ENCODE measurements at regions not wholly inside any gene's neighbourhood (a gene's known extent, or its start where the extent isn't known, plus 50 kb on each side); places are given as distances from the start of the nearest gene placed in this dataset.
A peak's percentile ranks its signal among the peaks of the same experiment; 100 is the strongest.

DNA sequence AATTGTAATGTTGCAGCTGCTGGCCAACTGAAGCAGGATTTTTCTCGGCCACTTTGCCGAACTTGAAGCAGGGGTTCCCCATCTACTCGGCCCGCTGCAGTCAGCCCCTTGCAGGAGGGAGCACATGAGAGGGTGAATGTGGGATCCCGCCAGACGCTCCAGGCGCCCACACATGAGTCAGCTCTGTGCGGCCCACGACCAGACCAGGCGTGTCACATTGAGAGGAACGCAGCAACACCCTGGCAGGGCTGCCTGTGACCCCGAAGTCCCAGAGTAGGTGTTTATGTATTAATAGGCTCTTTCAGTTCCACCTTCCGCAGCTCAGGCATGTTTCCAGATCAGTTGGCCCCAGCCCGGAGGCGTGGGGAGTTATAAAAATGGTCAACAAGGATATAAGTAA, 344.7 kb upstream of the PABPC4L start:
- Histone ChIP-seq H3K9me2 (ENCODE audit: insufficient read depth) (no peaks in the 10 kb centered on the region), H3K27me3 (ENCODE audit: insufficient read depth, low read length) (no peaks in the 10 kb centered on the region), H3K9ac (ENCODE audit: low read length) (no peak overlapping the region), H3K36me3 (ENCODE audit: control insufficient read depth in 1 of 2, insufficient read depth in 2 of 2, low read length in 2 of 2) (no peaks in the 10 kb centered on the region), H3K79me2 (ENCODE audit: insufficient read depth, low read length) (no peaks in the 10 kb centered on the region), H3K9me3 (ENCODE audit: control insufficient read depth in 1 of 2, insufficient read depth in 1 of 2, low read depth in 1 of 2, low read length in 2 of 2) (peaks cover 0 to 7% of the 10 kb centered on the region in 2 experiments; a peak in 1 of 4 replicates), H3K27ac (ENCODE audit: low read depth, low read length) (no peak overlapping the region), H3K4me3 (replicated peaks in 1 of 2; ENCODE audit: low read depth in 1 of 2, low read length in 2 of 2) (no peak overlapping the region), H3K4me2 (ENCODE audit: low read length) (no peak overlapping the region), H2AFZ (ENCODE audit: low read depth, low read length, poor library complexity, severe bottlenecking) (no peak overlapping the region), H3K4me1 (ENCODE audit: control insufficient read depth in 1 of 2, insufficient read depth in 2 of 2, low read length in 2 of 2) (peaks cover 0 to 7% of the 10 kb centered on the region in 2 experiments; a peak in 2 of 4 replicates), H4K20me1 (ENCODE audit: insufficient read depth) (no peaks in the 10 kb centered on the region)
- ChIA-PET POLR2A (no interaction called here), CTCF (no interaction called here), RAD21 (ENCODE audit: low non-redundant PET in 1 of 2, low total read pairs in 2 of 2, uncharacterized antibody in 2 of 2, unreplicated experiment in 2 of 2) (no interaction called here)
- ATAC-seq: no peak
- TF ChIP-seq EZH2phosphoT487 (IDR thresholded peaks at IDR 0.05; ENCODE audit: borderline replicate concordance): no peak
- TF ChIP-seq CEBPB (IDR thresholded peaks at IDR 0.05; ENCODE audit: low read depth): no peak
- TF ChIP-seq MAX (IDR thresholded peaks at IDR 0.05): no peak
- no peak for TF ChIP-seq CBX3 (IDR thresholded peaks at IDR 0.05; ENCODE audit: low read depth)
- no peak for TF ChIP-seq POLR2AphosphoS5 (IDR thresholded peaks at IDR 0.05; ENCODE audit: low read depth, low read length)
- TF ChIP-seq SRF (IDR thresholded peaks at IDR 0.05; ENCODE audit: low read depth): no peak
- no peak for TF ChIP-seq RAD21 (IDR thresholded peaks at IDR 0.05; ENCODE audit: low read depth)
- TF ChIP-seq EGR1 (IDR thresholded peaks at IDR 0.05; ENCODE audit: low read depth): no peak
- TF ChIP-seq YY1 (IDR thresholded peaks at IDR 0.05; ENCODE audit: extremely low read depth, insufficient replicate concordance, low read depth, low read length): no peak
- BruUV-seq (replicated peaks): no TSS peak
- intact Hi-C loops (cut with micrococcal nuclease): no loop called here
- no peak for DNase-seq (ENCODE audit: low read depth, low spot score)

GRCh38 chr4:134544303-134544770, 342.7 kb upstream of the PABPC4L start:
- no peaks in the 10 kb centered on the region for H3K27me3 ChIP-seq (ENCODE audit: insufficient read depth, low read length)
- TF ChIP-seq SRF (IDR thresholded peaks at IDR 0.05; ENCODE audit: low read depth): no peak
- TF ChIP-seq CTCF (IDR thresholded peaks at IDR 0.05 in 2 of 3, conservative IDR thresholded peaks at IDR 0.05 in 1 of 3; ENCODE audit: borderline replicate concordance in 1 of 3, insufficient read depth in 1 of 3, low read depth in 2 of 3, low read length in 2 of 3): no peak
- no peak for TF ChIP-seq JUND (IDR thresholded peaks at IDR 0.05)
- no peak for TF ChIP-seq ZNF274 (IDR thresholded peaks at IDR 0.05; ENCODE audit: low read depth, low read length)
- TF ChIP-seq YY1 (IDR thresholded peaks at IDR 0.05; ENCODE audit: extremely low read depth, insufficient replicate concordance, low read depth, low read length): no peak
- no peak for TF ChIP-seq MAX (IDR thresholded peaks at IDR 0.05)
- TF ChIP-seq, protein P1, sequence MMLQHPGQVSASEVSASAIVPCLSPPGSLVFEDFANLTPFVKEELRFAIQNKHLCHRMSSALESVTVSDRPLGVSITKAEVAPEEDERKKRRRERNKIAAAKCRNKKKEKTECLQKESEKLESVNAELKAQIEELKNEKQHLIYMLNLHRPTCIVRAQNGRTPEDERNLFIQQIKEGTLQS (IDR thresholded peaks at IDR 0.05): no peak
- TF ChIP-seq FOSL1 (IDR thresholded peaks at IDR 0.05; ENCODE audit: low read depth): no peak
- TF ChIP-seq RAD21 (IDR thresholded peaks at IDR 0.05; ENCODE audit: low read depth): no peak
- TF ChIP-seq POLR2AphosphoS5 (IDR thresholded peaks at IDR 0.05; ENCODE audit: low read depth, low read length): no peak
- no peak overlapping the region for H3K4me3 ChIP-seq (replicated peaks in 1 of 2; ENCODE audit: low read depth in 1 of 2, low read length in 2 of 2)
- ChIA-PET CTCF (no interaction called here), POLR2A (no interaction called here), RAD21 (ENCODE audit: low non-redundant PET in 1 of 2, low total read pairs in 2 of 2, uncharacterized antibody in 2 of 2, unreplicated experiment in 2 of 2) (no interaction called here)
- no peaks in the 10 kb centered on the region for H3K79me2 ChIP-seq (ENCODE audit: insufficient read depth, low read length)
- H3K27ac ChIP-seq (ENCODE audit: low read depth, low read length): no peak overlapping the region
- no TSS peak for BruUV-seq (replicated peaks)
- H4K20me1 ChIP-seq (ENCODE audit: insufficient read depth): no peaks in the 10 kb centered on the region
- ATAC-seq: no peak
- H3K4me1 ChIP-seq (ENCODE audit: control insufficient read depth in 1 of 2, insufficient read depth in 2 of 2, low read length in 2 of 2): peaks cover 0 to 7% of the 10 kb centered on the region in 2 experiments; a peak in 2 of 4 replicates
- no peaks in the 10 kb centered on the region for H3K36me3 ChIP-seq (ENCODE audit: control insufficient read depth in 1 of 2, insufficient read depth in 2 of 2, low read length in 2 of 2)
- no peak overlapping the region for H3K9ac ChIP-seq (ENCODE audit: low read length)
- peak overlapping the region; percentile 72 for H2AFZ ChIP-seq (ENCODE audit: low read depth, low read length, poor library complexity, severe bottlenecking)
- peak; percentile 23 for DNase-seq (ENCODE audit: low read depth, low spot score)
- no peaks in the 10 kb centered on the region for H3K9me2 ChIP-seq (ENCODE audit: insufficient read depth)
- H3K4me2 ChIP-seq (ENCODE audit: low read length): peak overlapping the region; percentile 8
- intact Hi-C loops (cut with micrococcal nuclease): no loop called here
- peaks cover 0 to 7% of the 10 kb centered on the region in 2 experiments; a peak in 1 of 4 replicates for H3K9me3 ChIP-seq (ENCODE audit: control insufficient read depth in 1 of 2, insufficient read depth in 1 of 2, low read depth in 1 of 2, low read length in 2 of 2)

Measured in HCT116 (cell line).